Retinal pigment epithelial cell (primary cell): ENCODE measurements at regions not wholly inside any gene's neighbourhood (a gene's known extent, or its start where the extent isn't known, plus 50 kb on each side); places are given as distances from the start of the nearest gene placed in this dataset.

ENCODE experiments used
- DNase-seq: peaks from one replicate; pipeline ENCODE4 v3.0.0-alpha.2; 2010; ENCODE audit warnings: low read depth
- H3K4me3 ChIP-seq: 2 replicates; pipeline ENCODE4 v1.5.1; 2011; ENCODE audit warnings: mild to moderate bottlenecking, low read length, control low read depth, moderate library complexity
- CTCF ChIP-seq: conservative IDR thresholded peaks from 2 replicates; pipeline ENCODE4 v1.5.1; 2011; ENCODE audit warnings: low read depth, low read length, control low read depth, inconsistent platforms

- no peak for DNase-seq
- no peak overlapping the region for H3K4me3 ChIP-seq
- TF ChIP-seq CTCF, result no peak
Measured at GRCh38 chr6:44538807-44539201, 151.3 kb downstream of the CDC5L start.

- DNase-seq, result no peak
- H3K4me3 ChIP-seq, result no peak overlapping the region
- TF ChIP-seq CTCF, result no peak
Measured at GRCh38 chr6:44539701-44540355, 152.3 kb downstream of the CDC5L start.

GRCh38 chr6:44540881-44541280 is 153.4 kb downstream of the CDC5L start:
- no peak for TF ChIP-seq CTCF
- no peak for DNase-seq
- H3K4me3 ChIP-seq, result no peak overlapping the region

GRCh38 chr6:44542401-44543116 is 155.1 kb downstream of the CDC5L start:
- no peak for DNase-seq
- H3K4me3 ChIP-seq, result no peak overlapping the region
- TF ChIP-seq CTCF, result no peak

GRCh38 chr6:44543664-44544063 is 156.2 kb downstream of the CDC5L start:
- no peak overlapping the region for H3K4me3 ChIP-seq
- DNase-seq, result no peak
- TF ChIP-seq CTCF, result no peak

GRCh38 chr6:44545224-44545623 is 157.7 kb downstream of the CDC5L start:
- TF ChIP-seq CTCF, result no peak
- no peak for DNase-seq
- no peak overlapping the region for H3K4me3 ChIP-seq

GRCh38 chr6:44548319-44548718 is 160.8 kb downstream of the CDC5L start:
- no peak overlapping the region for H3K4me3 ChIP-seq
- no peak for DNase-seq
- TF ChIP-seq CTCF, result no peak
